NCI-H2107 (cell line): ENCODE measurements at regions not wholly inside any gene's neighbourhood (a gene's known extent, or its start where the extent isn't known, plus 50 kb on each side); places are given as distances from the start of the nearest gene placed in this dataset.
"Not testable (repeated sequence)": the region's sequence is repeated elsewhere in the genome, so short reads cannot be mapped to it uniquely, and the experiment has no call there.

ENCODE experiments used
- DNase-seq: peaks from one replicate; lab custom pipeline; 2025; lab: John Stamatoyannopoulos, UW

DNA sequence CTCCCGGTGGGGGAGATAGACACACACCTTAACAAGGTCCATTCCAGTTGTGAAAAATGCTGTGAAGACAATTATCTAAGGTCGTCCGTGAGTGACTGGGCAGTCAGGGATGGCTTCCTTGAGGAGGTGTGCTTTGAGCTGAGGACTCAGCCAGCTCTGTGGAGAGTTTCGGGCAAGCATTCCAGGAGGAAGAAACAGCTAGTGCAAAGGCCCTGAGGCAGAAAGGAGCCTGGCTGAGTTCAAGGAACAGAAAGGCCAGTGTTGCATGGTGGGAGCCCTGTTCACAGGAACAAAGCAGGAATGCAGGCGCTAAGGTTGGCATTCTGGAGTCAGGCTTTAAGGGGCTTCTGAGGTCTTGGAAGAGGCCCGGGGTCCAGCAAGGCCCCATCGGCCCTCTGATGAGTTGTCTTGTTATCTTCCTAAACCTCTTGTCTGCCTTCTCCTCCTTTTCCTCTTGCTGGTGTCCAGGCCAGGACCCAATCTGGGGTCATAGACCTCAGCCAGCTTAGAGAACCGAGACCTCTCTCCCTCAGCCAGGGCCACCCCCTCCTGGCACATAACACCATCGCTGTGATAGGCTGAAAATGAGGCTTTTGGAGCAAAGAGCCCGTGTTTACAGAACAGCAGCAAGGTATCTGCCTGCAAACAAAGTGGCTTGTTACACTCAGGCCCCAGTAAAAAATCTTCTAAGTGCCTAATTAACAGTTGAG, 270.2 kb upstream of the MVB12B start:
- DNase-seq: peak; percentile 20

DNA sequence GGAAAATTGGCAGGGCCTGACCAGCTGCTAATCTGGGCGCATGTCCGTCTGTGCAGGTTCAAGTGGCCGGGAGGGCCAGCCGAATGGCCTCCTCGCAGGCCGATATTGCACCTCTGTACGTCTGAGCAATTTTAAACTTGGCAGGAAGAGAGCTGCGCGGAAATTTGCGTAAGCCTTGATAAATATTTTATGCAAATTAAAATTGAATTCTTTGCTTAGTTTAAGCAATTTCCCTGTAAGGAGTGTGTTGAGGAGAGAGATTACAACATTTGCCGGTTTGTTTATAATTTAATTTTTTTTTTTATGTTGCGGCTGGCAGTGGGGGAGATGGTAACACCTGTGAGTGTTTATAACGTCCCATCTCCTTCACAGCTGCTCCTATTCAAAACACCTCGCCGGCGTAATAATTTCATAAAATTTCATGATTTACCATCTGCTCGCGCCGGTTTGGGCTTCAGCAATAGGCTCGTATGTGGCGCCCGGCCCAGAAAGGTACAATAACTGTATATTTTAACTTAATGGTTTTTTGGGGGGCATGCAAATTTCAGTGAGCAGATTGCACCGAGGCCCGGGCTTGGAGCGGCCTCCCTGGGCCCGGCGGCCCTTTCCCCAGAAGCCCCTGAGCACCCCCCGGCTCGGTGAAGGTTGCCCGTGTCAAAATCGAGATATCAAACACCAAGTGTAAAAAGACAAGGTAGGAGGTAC, 269.4 kb upstream of the MVB12B start:
- no peak for DNase-seq

GRCh38 chr9:126058011-126058531, 268.6 kb upstream of the MVB12B start:
- DNase-seq: no peak

GRCh38 chr9:126058591-126058990, 268.0 kb upstream of the MVB12B start:
- DNase-seq: no peak

DNA sequence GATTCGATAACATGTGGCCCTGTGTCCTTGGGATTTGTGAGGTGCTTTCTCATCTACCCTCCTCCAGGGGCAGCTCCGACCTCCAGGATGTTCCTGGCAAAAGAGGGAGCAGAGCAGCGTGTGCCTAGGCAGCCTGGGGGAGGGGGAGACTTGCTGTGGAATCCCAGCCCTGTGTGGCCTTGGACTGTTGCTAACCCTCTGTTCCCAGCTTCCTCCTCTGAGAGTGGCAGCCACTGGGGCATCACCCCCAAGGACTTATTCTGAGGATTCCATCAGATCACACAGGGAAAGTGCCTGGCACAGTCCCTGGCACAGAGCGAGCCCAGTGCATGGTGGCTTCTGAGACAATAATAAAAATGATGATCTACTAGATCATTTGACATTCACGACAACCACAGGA, 265.1 kb upstream of the MVB12B start:
- DNase-seq: no peak

GRCh38 chr9:126062158-126062886, 264.3 kb upstream of the MVB12B start:
- DNase-seq: no peak

GRCh38 chr9:126063326-126063725, 263.3 kb upstream of the MVB12B start:
- no peak for DNase-seq

- DNase-seq: no peak
These were observed 260.5 kb upstream of the MVB12B start for GRCh38 chr9:126066131-126066530.

DNA sequence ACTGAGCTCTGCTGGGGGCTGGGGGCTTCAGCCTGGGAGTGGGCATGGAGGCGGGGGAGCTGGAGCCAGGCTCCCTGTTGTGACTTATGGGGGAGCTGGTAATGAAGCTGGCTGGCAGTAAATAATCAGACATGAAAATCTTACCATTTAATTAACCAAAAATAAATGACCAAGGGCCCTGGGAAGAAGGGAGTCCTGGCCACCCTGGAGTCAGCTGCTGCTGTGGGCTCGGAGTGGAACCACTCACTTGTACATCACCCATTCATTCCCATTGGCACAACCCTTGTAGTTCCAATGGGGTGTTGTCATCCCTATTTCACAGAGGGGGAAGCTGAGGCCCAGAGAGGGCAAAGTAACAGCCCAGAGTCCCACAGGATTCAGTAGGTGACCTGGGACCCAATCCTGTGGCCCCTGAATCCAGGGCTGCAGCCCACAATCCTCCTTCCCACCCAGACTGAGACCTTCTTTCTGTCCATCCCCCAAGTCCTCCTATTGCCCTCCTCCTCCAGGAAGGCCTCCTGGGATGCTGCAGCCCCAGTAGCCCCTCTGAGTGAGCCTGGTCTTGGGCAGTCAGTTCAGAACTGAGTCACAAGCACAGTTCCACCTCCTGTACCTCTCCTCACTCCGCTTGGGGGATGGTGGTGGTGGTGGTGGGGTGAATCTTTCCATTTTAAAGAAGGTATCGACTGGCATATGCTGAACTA, 259.4 kb upstream of the MVB12B start:
- DNase-seq: no peak

- no peak for DNase-seq
These were observed 257.9 kb upstream of the MVB12B start for GRCh38 chr9:126068534-126069230.

GRCh38 chr9:126069400-126069955, 257.2 kb upstream of the MVB12B start:
- DNase-seq: no peak

- DNase-seq: no peak
These were observed 256.5 kb upstream of the MVB12B start for GRCh38 chr9:126070058-126070655.

DNA sequence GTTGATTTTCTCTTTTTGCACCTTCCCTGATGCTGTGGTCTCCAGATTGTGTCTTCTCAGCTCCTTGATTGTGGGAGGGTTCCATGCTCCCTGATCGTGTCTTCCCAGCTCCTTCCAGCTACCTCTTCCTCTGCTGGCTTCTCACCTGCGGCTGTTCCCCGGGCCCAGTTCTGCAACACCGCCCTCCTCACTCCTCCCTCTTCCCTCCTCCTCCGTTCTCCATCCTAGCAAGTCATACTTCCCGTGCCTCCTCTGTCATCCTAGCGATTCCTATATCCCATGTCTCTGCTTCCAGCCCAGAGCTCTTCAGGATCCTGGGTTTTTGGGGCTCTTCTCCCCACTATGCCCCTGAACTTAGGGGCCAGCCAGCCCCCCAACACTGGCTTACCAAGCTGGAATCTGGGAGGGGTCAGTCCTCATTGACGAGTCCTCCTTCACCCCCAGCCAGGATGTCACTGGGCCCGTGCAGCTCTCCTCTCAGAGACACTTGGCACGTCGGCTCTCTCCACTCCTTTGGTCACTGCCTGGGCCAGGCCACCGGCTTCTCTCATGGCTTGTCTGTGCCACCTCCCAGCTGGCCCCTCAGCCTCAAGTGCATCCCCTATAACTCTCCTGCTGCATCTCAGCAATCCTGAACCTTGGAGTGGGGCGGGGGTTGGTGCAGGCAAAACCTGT, 255.4 kb upstream of the MVB12B start:
- DNase-seq: no peak

GRCh38 chr9:126077656-126078055, 249.0 kb upstream of the MVB12B start:
- not testable (repeated sequence) for DNase-seq

DNA sequence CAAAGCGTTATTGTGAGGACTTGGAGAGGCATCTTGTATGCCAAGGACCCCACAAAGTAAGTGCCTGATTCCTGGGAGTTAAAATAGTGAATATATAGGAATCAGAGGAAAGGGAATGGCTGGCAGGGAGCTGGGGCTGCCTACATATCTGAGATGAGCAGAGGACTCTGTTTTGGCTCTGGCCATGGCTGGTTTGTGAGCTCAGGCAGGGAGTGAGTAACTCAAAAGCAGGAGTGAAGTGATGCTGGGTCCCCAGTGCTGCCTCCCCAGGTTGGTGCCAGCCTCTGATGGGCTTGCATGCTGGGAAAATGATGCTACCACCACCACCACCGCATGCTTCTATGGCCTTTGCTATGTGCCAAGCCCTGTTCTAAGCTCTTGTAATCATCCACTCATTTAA, 246.0 kb upstream of the MVB12B start:
- no peak for DNase-seq

GRCh38 chr9:126081746-126082145, 244.9 kb upstream of the MVB12B start:
- no peak for DNase-seq

DNA sequence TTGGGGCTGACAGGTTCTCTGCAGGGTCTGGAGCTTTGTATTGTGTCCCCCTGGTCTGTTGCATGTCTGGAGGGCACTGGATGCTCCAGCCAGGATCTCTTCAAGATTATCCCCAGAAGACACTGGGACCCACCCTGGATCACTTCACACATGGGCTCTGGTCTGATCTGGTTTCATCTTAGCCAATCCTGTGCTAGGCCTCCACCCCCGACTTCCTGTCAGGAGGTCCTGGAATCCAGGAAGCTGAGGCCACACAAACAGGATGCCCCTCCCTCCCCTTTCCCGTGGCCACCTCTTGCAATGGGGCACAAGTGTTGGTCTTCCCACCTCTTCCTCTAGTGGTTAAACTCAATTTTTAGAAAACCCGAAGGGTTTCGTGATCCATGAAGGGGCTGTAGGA, 242.6 kb upstream of the MVB12B start:
- no peak for DNase-seq

DNA sequence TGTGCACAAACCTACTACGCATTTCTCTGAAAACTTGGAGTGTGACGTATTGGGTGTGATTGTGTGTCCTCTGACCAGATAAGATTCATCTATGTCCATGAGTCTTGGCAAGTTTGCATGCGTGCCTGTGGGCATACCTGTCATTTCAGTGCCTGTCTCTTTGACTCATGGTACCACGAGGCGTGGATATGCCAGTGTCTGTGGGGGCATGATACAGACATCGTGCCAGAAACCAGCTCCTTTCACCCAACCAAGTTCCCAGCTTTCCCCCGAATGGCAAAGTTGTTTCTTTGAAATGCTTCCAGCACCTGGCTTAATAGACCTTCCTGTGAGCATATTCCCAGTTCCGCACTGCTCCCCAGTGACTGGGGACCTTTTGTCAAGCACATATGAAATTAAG, 241.9 kb upstream of the MVB12B start:
- no peak for DNase-seq

DNA sequence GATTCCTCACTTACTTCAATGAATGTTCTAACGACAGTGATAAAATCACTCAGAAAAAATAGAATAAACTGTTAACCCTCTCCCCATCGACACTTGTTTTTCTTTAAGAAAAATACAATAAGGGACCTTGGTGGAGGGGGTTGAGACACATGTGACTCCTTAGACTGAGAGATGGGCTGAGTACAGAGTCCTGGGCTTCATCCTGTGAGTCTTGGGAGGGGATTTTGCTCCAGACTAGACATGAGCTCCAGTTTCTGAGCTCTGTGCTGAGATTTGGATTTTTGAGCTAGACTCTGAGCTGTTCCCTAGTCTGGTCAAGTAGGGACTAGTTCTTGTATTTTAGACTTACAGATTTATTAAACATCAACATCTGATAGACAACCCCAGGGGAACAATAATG, 241.5 kb upstream of the MVB12B start:
- no peak for DNase-seq

GRCh38 chr9:126088336-126088735, 238.3 kb upstream of the MVB12B start:
- DNase-seq: no peak
